ENCODE measurements at regions not wholly inside any gene's neighbourhood (a gene's known extent, or its start where the extent isn't known, plus 50 kb on each side); places are given as distances from the start of the nearest gene placed in this dataset.

GRCh38 chr2:172177581-172177980 lies 74.9 kb upstream of the DLX2 start:
- Mint-ChIP-seq H3K9me3 (ENCODE audit: insufficient read depth) (peaks cover 6% of the 10 kb centered on the region), H3K4me3 (no peak overlapping the region), H3K27ac (no peak overlapping the region), H3K4me1 (peaks cover 4% of the 10 kb centered on the region), H3K27me3 (peaks cover 21% of the 10 kb centered on the region)
- ATAC-seq (ENCODE audit: low read depth) (no peak), DNase-seq (no peak)
- Histone ChIP-seq H3K27me3 (replicated peaks in 1 of 4; ENCODE audit: control extremely low read depth in 1 of 4, control insufficient read depth in 3 of 4, insufficient read depth in 4 of 4, low read length in 3 of 4) (peaks cover 0 to 11% (median 9%) of the 10 kb centered on the region in 4 experiments), H2AFZ (ENCODE audit: insufficient read depth, low read depth, low read length, poor library complexity, severe bottlenecking) (no peak overlapping the region), H4K20me1 (ENCODE audit: control insufficient read depth, insufficient read depth, low read length, poor library complexity, severe bottlenecking) (no peaks in the 10 kb centered on the region), H3K9me3 (ENCODE audit: control extremely low read depth in 1 of 3, control insufficient read depth in 2 of 3, insufficient read depth in 1 of 3, low read length in 2 of 3) (peaks cover 0 to 1% (median 0%) of the 10 kb centered on the region in 3 donors), H3K79me2 (ENCODE audit: control insufficient read depth, insufficient read depth, low read length) (no peaks in the 10 kb centered on the region), H3K4me1 (ENCODE audit: control insufficient read depth in 2 of 2, insufficient read depth in 2 of 2, low read length in 2 of 2) (peaks cover 3 to 5% of the 10 kb centered on the region in 2 donors), H3K36me3 (replicated peaks in 1 of 2; ENCODE audit: control extremely low read depth in 1 of 2, control insufficient read depth in 1 of 2, extremely low read depth in 1 of 2, insufficient read depth in 2 of 2, low read length in 1 of 2) (no peaks in the 10 kb centered on the region), H3K9ac (ENCODE audit: low read length) (no peak overlapping the region), H3K4me3 (ENCODE audit: control extremely low read depth in 1 of 5, extremely low read depth in 1 of 5, insufficient read depth in 1 of 5, low read depth in 2 of 5, low read length in 4 of 5) (no peak overlapping the region), H3K27ac (ENCODE audit: low read length in 2 of 2) (no peak overlapping the region), H3K4me2 (replicated peaks; ENCODE audit: low read depth, low read length, poor library complexity, severe bottlenecking) (no peak overlapping the region)
- TF ChIP-seq EZH2 (IDR thresholded peaks at IDR 0.05; ENCODE audit: borderline replicate concordance, insufficient read depth, low read depth, low read length, poor library complexity, severe bottlenecking) (no peak), CTCF (IDR thresholded peaks at IDR 0.05) (no peak)
- intact Hi-C loops (cut with micrococcal nuclease), result no loop called here
- ChIA-PET POLR2A (no interaction called here), CTCF (no interaction called here)
- WGBS (ENCODE audit: insufficient coverage), result no CpG with 5 or more reads among the region's 3 CpGs

- H2AFZ ChIP-seq (ENCODE audit: insufficient read depth, low read depth, low read length, poor library complexity, severe bottlenecking), result no peak overlapping the region
- H3K4me1 ChIP-seq (ENCODE audit: control insufficient read depth in 2 of 2, insufficient read depth in 2 of 2, low read length in 2 of 2), result peaks cover under 1 to 3% of the 10 kb centered on the region in 2 donors
- no peak overlapping the region for H3K27ac ChIP-seq (ENCODE audit: low read length in 2 of 2)
- TF ChIP-seq CTCF (IDR thresholded peaks at IDR 0.05), result no peak
- TF ChIP-seq EZH2 (IDR thresholded peaks at IDR 0.05; ENCODE audit: borderline replicate concordance, insufficient read depth, low read depth, low read length, poor library complexity, severe bottlenecking), result no peak
- Mint-ChIP-seq H3K27ac (no peak overlapping the region), H3K4me3 (no peak overlapping the region), H3K9me3 (ENCODE audit: insufficient read depth) (peaks cover 6% of the 10 kb centered on the region), H3K27me3 (peaks cover 20% of the 10 kb centered on the region), H3K4me1 (peaks cover 3% of the 10 kb centered on the region)
- no peaks in the 10 kb centered on the region for H4K20me1 ChIP-seq (ENCODE audit: control insufficient read depth, insufficient read depth, low read length, poor library complexity, severe bottlenecking)
- H3K9ac ChIP-seq (ENCODE audit: low read length), result no peak overlapping the region
- H3K36me3 ChIP-seq (replicated peaks in 1 of 2; ENCODE audit: control extremely low read depth in 1 of 2, control insufficient read depth in 1 of 2, extremely low read depth in 1 of 2, insufficient read depth in 2 of 2, low read length in 1 of 2), result no peaks in the 10 kb centered on the region
- ChIA-PET CTCF (no interaction called here), POLR2A (no interaction called here)
- DNase-seq, result no peak
- H3K4me3 ChIP-seq (ENCODE audit: control extremely low read depth in 1 of 5, extremely low read depth in 1 of 5, insufficient read depth in 1 of 5, low read depth in 2 of 5, low read length in 4 of 5), result no peak overlapping the region
- 100% methylated on average over 1 of the region's 1 CpG for WGBS (ENCODE audit: insufficient coverage)
- H3K4me2 ChIP-seq (replicated peaks; ENCODE audit: low read depth, low read length, poor library complexity, severe bottlenecking), result no peak overlapping the region
- no peak for ATAC-seq (ENCODE audit: low read depth)
- intact Hi-C loops (cut with micrococcal nuclease), result no loop called here
- peaks cover 0 to 8% (median 7%) of the 10 kb centered on the region in 4 experiments for H3K27me3 ChIP-seq (replicated peaks in 1 of 4; ENCODE audit: control extremely low read depth in 1 of 4, control insufficient read depth in 3 of 4, insufficient read depth in 4 of 4, low read length in 3 of 4)
- peaks cover 0 to 1% (median 0%) of the 10 kb centered on the region in 3 donors for H3K9me3 ChIP-seq (ENCODE audit: control extremely low read depth in 1 of 3, control insufficient read depth in 2 of 3, insufficient read depth in 1 of 3, low read length in 2 of 3)
- no peaks in the 10 kb centered on the region for H3K79me2 ChIP-seq (ENCODE audit: control insufficient read depth, insufficient read depth, low read length)
Observed at GRCh38 chr2:172177996-172178395, 75.3 kb upstream of the DLX2 start.
